ENCODE measurements at regions not wholly inside any gene's neighbourhood (a gene's known extent, or its start where the extent isn't known, plus 50 kb on each side); places are given as distances from the start of the nearest gene placed in this dataset.

DNA sequence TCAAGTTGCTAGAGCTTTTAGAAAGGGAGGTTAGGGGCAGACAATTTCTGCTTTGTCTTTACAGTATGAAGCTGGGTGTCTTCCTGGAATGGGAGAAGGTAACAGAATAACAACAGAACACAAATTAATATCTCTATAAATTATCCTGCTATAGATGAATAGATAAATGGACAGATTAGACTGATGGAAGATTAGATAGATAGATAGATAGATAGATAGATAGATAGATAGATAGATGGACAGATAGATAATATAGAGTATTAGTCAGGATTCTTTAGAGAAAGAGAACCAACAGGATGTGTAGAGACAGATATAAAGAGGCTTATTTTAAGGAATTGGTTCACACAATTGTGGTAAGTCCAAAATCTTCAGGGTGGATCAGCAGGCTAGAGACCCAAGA, 302.2 kb downstream of the BCL11A start:
- no peak for TF ChIP-seq TCF7L2 (IDR thresholded peaks at IDR 0.05; ENCODE audit: low read depth, low read length)
- no peak for TF ChIP-seq POLR2AphosphoS5 (IDR thresholded peaks at IDR 0.05; ENCODE audit: low read depth, low read length)
- TF ChIP-seq, protein P1, sequence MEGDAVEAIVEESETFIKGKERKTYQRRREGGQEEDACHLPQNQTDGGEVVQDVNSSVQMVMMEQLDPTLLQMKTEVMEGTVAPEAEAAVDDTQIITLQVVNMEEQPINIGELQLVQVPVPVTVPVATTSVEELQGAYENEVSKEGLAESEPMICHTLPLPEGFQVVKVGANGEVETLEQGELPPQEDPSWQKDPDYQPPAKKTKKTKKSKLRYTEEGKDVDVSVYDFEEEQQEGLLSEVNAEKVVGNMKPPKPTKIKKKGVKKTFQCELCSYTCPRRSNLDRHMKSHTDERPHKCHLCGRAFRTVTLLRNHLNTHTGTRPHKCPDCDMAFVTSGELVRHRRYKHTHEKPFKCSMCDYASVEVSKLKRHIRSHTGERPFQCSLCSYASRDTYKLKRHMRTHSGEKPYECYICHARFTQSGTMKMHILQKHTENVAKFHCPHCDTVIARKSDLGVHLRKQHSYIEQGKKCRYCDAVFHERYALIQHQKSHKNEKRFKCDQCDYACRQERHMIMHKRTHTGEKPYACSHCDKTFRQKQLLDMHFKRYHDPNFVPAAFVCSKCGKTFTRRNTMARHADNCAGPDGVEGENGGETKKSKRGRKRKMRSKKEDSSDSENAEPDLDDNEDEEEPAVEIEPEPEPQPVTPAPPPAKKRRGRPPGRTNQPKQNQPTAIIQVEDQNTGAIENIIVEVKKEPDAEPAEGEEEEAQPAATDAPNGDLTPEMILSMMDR (IDR thresholded peaks at IDR 0.05): no peak
- TF ChIP-seq, protein P2, sequence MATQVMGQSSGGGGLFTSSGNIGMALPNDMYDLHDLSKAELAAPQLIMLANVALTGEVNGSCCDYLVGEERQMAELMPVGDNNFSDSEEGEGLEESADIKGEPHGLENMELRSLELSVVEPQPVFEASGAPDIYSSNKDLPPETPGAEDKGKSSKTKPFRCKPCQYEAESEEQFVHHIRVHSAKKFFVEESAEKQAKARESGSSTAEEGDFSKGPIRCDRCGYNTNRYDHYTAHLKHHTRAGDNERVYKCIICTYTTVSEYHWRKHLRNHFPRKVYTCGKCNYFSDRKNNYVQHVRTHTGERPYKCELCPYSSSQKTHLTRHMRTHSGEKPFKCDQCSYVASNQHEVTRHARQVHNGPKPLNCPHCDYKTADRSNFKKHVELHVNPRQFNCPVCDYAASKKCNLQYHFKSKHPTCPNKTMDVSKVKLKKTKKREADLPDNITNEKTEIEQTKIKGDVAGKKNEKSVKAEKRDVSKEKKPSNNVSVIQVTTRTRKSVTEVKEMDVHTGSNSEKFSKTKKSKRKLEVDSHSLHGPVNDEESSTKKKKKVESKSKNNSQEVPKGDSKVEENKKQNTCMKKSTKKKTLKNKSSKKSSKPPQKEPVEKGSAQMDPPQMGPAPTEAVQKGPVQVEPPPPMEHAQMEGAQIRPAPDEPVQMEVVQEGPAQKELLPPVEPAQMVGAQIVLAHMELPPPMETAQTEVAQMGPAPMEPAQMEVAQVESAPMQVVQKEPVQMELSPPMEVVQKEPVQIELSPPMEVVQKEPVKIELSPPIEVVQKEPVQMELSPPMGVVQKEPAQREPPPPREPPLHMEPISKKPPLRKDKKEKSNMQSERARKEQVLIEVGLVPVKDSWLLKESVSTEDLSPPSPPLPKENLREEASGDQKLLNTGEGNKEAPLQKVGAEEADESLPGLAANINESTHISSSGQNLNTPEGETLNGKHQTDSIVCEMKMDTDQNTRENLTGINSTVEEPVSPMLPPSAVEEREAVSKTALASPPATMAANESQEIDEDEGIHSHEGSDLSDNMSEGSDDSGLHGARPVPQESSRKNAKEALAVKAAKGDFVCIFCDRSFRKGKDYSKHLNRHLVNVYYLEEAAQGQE (IDR thresholded peaks at IDR 0.05; ENCODE audit: insufficient read depth in 1 of 2, low read depth in 2 of 2, low read length in 1 of 2): no peak
- TF ChIP-seq SIN3A (IDR thresholded peaks at IDR 0.05; ENCODE audit: borderline replicate concordance, insufficient read depth, low read depth, low read length): no peak
- no peak overlapping the region for H3K4me3 ChIP-seq (ENCODE audit: low read depth in 2 of 2, low read length in 2 of 2)
- no peaks in the 10 kb centered on the region for H3K27me3 ChIP-seq (ENCODE audit: control insufficient read depth, insufficient read depth, low read length)
- no peak overlapping the region for H3K27ac ChIP-seq (ENCODE audit: low read length)
- in situ Hi-C loops (cut with HindIII; ENCODE audit: low pct_unique_long_range_greater_than_20kb, low sequenced_read_pairs) (no loop called here), intact Hi-C loops (cut with micrococcal nuclease; ENCODE audit: unreplicated experiment) (no loop called here)
- POLR2A ChIA-PET: no interaction called here
- H3K4me1 ChIP-seq (ENCODE audit: control insufficient read depth, insufficient read depth, low read length): no peaks in the 10 kb centered on the region
- no peak for ATAC-seq
- no peak for DNase-seq (ENCODE audit: low read depth, low spot score)
- H3K9me3 ChIP-seq (ENCODE audit: control insufficient read depth, insufficient read depth, low read depth, low read length): no peaks in the 10 kb centered on the region
- no TSS peak for BruUV-seq (replicated peaks)
- CTCF ChIA-PET: no interaction called here
- H3K36me3 ChIP-seq (ENCODE audit: control insufficient read depth, insufficient read depth, low read length): no peaks in the 10 kb centered on the region

DNA sequence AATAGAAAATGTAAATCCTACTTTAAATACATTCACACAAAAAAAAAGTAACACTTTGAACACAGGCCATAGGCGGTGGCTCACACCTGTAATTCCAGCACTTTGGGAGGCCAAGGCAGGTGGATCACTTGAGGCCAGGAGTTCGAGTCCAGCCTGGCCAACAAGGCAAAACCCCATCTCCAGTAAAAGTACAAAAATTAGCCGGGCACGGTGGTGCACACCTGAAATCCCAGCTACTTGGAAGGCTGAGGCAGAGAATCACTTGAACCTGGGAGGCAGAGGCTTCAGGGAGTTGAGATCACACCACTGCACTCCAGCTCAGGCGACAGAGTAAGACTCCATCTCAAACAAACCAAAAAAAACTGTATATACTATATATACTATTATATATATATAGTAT, 303.6 kb downstream of the BCL11A start:
- no TSS peak for BruUV-seq (replicated peaks)
- CTCF ChIA-PET: no interaction called here
- DNase-seq (ENCODE audit: low read depth, low spot score) (no peak), ATAC-seq (no peak)
- TF ChIP-seq POLR2AphosphoS5 (IDR thresholded peaks at IDR 0.05; ENCODE audit: low read depth, low read length) (no peak), SIN3A (IDR thresholded peaks at IDR 0.05; ENCODE audit: borderline replicate concordance, insufficient read depth, low read depth, low read length) (no peak), TCF7L2 (IDR thresholded peaks at IDR 0.05; ENCODE audit: low read depth, low read length) (no peak)
- TF ChIP-seq, protein P1 (IDR thresholded peaks at IDR 0.05): no peak
- TF ChIP-seq, protein P2 (IDR thresholded peaks at IDR 0.05; ENCODE audit: insufficient read depth in 1 of 2, low read depth in 2 of 2, low read length in 1 of 2): no peak
- no peak overlapping the region for H3K27ac ChIP-seq (ENCODE audit: low read length)
- H3K9me3 ChIP-seq (ENCODE audit: control insufficient read depth, insufficient read depth, low read depth, low read length): no peaks in the 10 kb centered on the region
- H3K4me3 ChIP-seq (ENCODE audit: low read depth in 2 of 2, low read length in 2 of 2): no peak overlapping the region
- H3K4me1 ChIP-seq (ENCODE audit: control insufficient read depth, insufficient read depth, low read length): no peaks in the 10 kb centered on the region
- in situ Hi-C loops (cut with HindIII; ENCODE audit: low pct_unique_long_range_greater_than_20kb, low sequenced_read_pairs): no loop called here
- H3K27me3 ChIP-seq (ENCODE audit: control insufficient read depth, insufficient read depth, low read length): no peaks in the 10 kb centered on the region
- POLR2A ChIA-PET: no interaction called here
- intact Hi-C loops (cut with micrococcal nuclease; ENCODE audit: unreplicated experiment): no loop called here
- H3K36me3 ChIP-seq (ENCODE audit: control insufficient read depth, insufficient read depth, low read length): no peaks in the 10 kb centered on the region
